Neuronal stem cell (in vitro differentiated cells): ENCODE measurements at regions not wholly inside any gene's neighbourhood (a gene's known extent, or its start where the extent isn't known, plus 50 kb on each side); places are given as distances from the start of the nearest gene placed in this dataset.
"Not testable (repeated sequence)": the region's sequence is repeated elsewhere in the genome, so short reads cannot be mapped to it uniquely, and the experiment has no call there.

ENCODE experiments used
- DNase-seq: peaks from one replicate; pipeline ENCODE4 v3.0.0-alpha.2; 2013; ENCODE audit warnings: low spot score
- H2AFZ ChIP-seq: one replicate; pipeline ENCODE4 v1.6.1; 2013; ENCODE audit warnings: mild to moderate bottlenecking, low read length, inconsistent platforms
- H2AK5ac ChIP-seq: 2 replicates; pipeline ENCODE4 v1.6.1; 2013; ENCODE audit warnings: low read depth, mild to moderate bottlenecking, inconsistent platforms, low read length, moderate library complexity, mixed read lengths
- H2BK120ac ChIP-seq: 2 replicates; pipeline ENCODE4 v1.6.1; 2013; ENCODE audit warnings: low read depth, mild to moderate bottlenecking, inconsistent platforms, low read length, moderate library complexity, mixed read lengths
- H2BK12ac ChIP-seq: one replicate; pipeline ENCODE4 v1.6.1; 2013; ENCODE audit warnings: low read length, inconsistent platforms
- H2BK15ac ChIP-seq: 2 replicates; pipeline ENCODE4 v1.6.1; 2013; ENCODE audit warnings: mild to moderate bottlenecking, low read length, inconsistent platforms, mixed read lengths
- H2BK5ac ChIP-seq: one replicate; pipeline ENCODE4 v1.6.1; 2013; ENCODE audit warnings: inconsistent platforms, mild to moderate bottlenecking, low read length, moderate library complexity
- H3K14ac ChIP-seq: one replicate; pipeline ENCODE4 v1.6.1; 2013; ENCODE audit warnings: low read length, inconsistent platforms
- H3K18ac ChIP-seq: 2 replicates; pipeline ENCODE4 v1.6.1; 2013; ENCODE audit warnings: low read length, inconsistent platforms
- H3K23ac ChIP-seq: 2 replicates; pipeline ENCODE4 v1.6.1; 2013; ENCODE audit warnings: low read depth, mild to moderate bottlenecking, mixed read lengths, low read length, inconsistent platforms; ENCODE audit not compliant: poor library complexity
- H3K27ac ChIP-seq: replicated peaks from 3 replicates; pipeline ENCODE4 v1.5.1; 2013; ENCODE audit warnings: low read length, inconsistent platforms
- H3K27me3 ChIP-seq, 3 experiments: 2 replicates each; pipeline ENCODE4 v1.6.1; 2013; ENCODE audit warnings: low read length in 3 of 3, mild to moderate bottlenecking in 2 of 3, inconsistent platforms in 1 of 3, low read depth in 1 of 3, mixed read lengths in 1 of 3, moderate library complexity in 1 of 3; ENCODE audit not compliant: control insufficient read depth in 3 of 3, insufficient read depth in 3 of 3
- H3K36me3 ChIP-seq, 2 donors: replicated peaks in 1 of 2; 2 replicates each; pipeline ENCODE4 v1.6.1; 2013; ENCODE audit warnings: low read length in 2 of 2; ENCODE audit not compliant: control insufficient read depth in 2 of 2, insufficient read depth in 2 of 2
- H3K4ac ChIP-seq: 2 replicates; pipeline ENCODE4 v1.6.1; 2013; ENCODE audit warnings: inconsistent platforms, mild to moderate bottlenecking, low read length, moderate library complexity
- H3K4me1 ChIP-seq, 2 donors: 1 replicate in 1 of 2; 2 replicates in 1 of 2; pipeline ENCODE4 v1.6.1; 2013; ENCODE audit warnings: low read length in 2 of 2, low read depth in 1 of 2; ENCODE audit not compliant: control insufficient read depth in 2 of 2, insufficient read depth in 1 of 2
- H3K4me2 ChIP-seq: one replicate; pipeline ENCODE4 v1.6.1; 2013; ENCODE audit warnings: mild to moderate bottlenecking, low read length, inconsistent platforms; ENCODE audit not compliant: insufficient read depth, poor library complexity, severe bottlenecking
- H3K4me3 ChIP-seq, 2 donors: 2 replicates each; pipeline ENCODE4 v1.5.1; 2013; ENCODE audit warnings: low read length in 2 of 2, mild to moderate bottlenecking in 2 of 2, inconsistent platforms in 1 of 2, moderate library complexity in 1 of 2
- H3K79me1 ChIP-seq: one replicate; pipeline ENCODE4 v1.6.1; 2013; ENCODE audit warnings: low read depth, mild to moderate bottlenecking, inconsistent platforms, low read length, moderate library complexity
- H3K9ac ChIP-seq: one replicate; pipeline ENCODE4 v1.6.1; 2013; ENCODE audit warnings: mild to moderate bottlenecking, low read depth, low read length, inconsistent platforms; ENCODE audit not compliant: poor library complexity
- H3K9me3 ChIP-seq, 2 donors: replicated peaks in 1 of 2; 2 replicates each; pipeline versions ENCODE3 to v1.6.1; 2013; ENCODE audit warnings: low read length in 2 of 2, mild to moderate bottlenecking in 2 of 2, inconsistent platforms in 1 of 2, low read depth in 1 of 2, mixed read lengths in 1 of 2, moderate library complexity in 1 of 2; ENCODE audit not compliant: control insufficient read depth in 2 of 2, insufficient read depth in 1 of 2
- H4K8ac ChIP-seq: one replicate; pipeline ENCODE4 v1.6.1; 2013; ENCODE audit warnings: low read depth, mild to moderate bottlenecking, inconsistent platforms, low read length, moderate library complexity
- H4K91ac ChIP-seq: one replicate; pipeline ENCODE4 v1.6.1; 2013; ENCODE audit warnings: low read length, low read depth, mild to moderate bottlenecking, inconsistent platforms; ENCODE audit not compliant: poor library complexity
- WGBS, 2 donors: extraction: QIAGEN DNeasy Blood & Tissue Kit; methylation state at CpG; one replicate each; pipeline ENCODE4 v1.1.7; 2013; ENCODE audit warnings: missing lambda C conversion rate in 2 of 2, mixed read lengths in 1 of 2; ENCODE audit not compliant: insufficient read length in 2 of 2, insufficient replicate concordance in 1 of 2; ENCODE audit errors: extremely low coverage in 2 of 2; 5-methylcytosine and 5-hydroxymethylcytosine counted together

GRCh38 chr6:22766979-22767378 is 197.6 kb downstream of the HDGFL1 start:
- Histone ChIP-seq H3K4ac (no peak overlapping the region), H3K36me3 (no peaks in the 10 kb centered on the region), H4K8ac (no peak overlapping the region), H2AK5ac (no peak overlapping the region), H4K91ac (no peak overlapping the region), H2BK15ac (no peak overlapping the region), H2AFZ (no peak overlapping the region), H3K79me1 (no peaks in the 10 kb centered on the region), H3K27ac (no peak overlapping the region), H3K14ac (no peak overlapping the region), H3K27me3 (no peaks in the 10 kb centered on the region), H3K18ac (no peak overlapping the region), H3K4me1 (no peaks in the 10 kb centered on the region), H2BK120ac (no peak overlapping the region), H2BK5ac (no peak overlapping the region), H3K9me3 (peaks cover 0 to 3% of the 10 kb centered on the region in 2 donors), H3K9ac (no peak overlapping the region), H3K4me2 (no peak overlapping the region), H2BK12ac (no peak overlapping the region), H3K23ac (no peak overlapping the region), H3K4me3 (no peak overlapping the region)
- no CpG with 5 or more reads among the region's 4 CpGs for WGBS, 2 donors
- no peak for DNase-seq

DNA sequence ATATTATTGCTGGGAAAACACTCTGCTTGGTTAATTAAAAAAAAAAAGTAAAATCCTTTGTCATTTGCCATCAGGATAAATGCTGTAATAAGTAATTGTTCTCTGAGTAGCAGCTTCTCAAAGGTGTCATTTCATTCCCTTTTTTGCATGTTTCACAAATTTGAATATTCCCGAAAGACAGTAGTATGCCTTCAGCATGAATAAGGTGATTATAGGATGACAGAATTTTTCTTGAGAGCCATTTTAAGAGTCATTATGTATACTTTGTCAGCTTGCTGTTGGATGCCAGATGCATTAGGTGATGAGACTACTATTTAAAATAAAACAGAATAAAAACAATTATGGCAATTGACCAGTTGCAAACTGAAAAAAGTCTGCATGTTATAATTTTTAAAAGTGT is 200.7 kb downstream of the HDGFL1 start:
- WGBS, 2 donors, result no CpG with 5 or more reads among the region's 1 CpG
- H3K79me1 ChIP-seq, result no peaks in the 10 kb centered on the region
- H3K4me3 ChIP-seq, result no peak overlapping the region

GRCh38 chr6:22774129-22774528 is 204.8 kb downstream of the HDGFL1 start:
- H3K27ac ChIP-seq, result no peak overlapping the region

More for the DNA sequence above, 200.7 kb downstream of the HDGFL1 start:
- Histone ChIP-seq H4K91ac (no peak overlapping the region), H3K4me2 (no peak overlapping the region), H3K4ac (no peak overlapping the region), H3K27me3 (no peaks in the 10 kb centered on the region), H2BK120ac (no peak overlapping the region), H3K9me3 (peaks cover 0 to 15% of the 10 kb centered on the region in 2 donors), H3K23ac (no peak overlapping the region), H2AK5ac (no peak overlapping the region), H4K8ac (no peak overlapping the region), H3K27ac (no peak overlapping the region), H2AFZ (no peak overlapping the region), H3K36me3 (no peaks in the 10 kb centered on the region), H2BK5ac (no peak overlapping the region), H3K14ac (no peak overlapping the region), H3K4me1 (no peaks in the 10 kb centered on the region), H2BK15ac (no peak overlapping the region), H3K18ac (no peak overlapping the region), H3K9ac (no peak overlapping the region), H2BK12ac (no peak overlapping the region)
- DNase-seq, result no peak

DNA sequence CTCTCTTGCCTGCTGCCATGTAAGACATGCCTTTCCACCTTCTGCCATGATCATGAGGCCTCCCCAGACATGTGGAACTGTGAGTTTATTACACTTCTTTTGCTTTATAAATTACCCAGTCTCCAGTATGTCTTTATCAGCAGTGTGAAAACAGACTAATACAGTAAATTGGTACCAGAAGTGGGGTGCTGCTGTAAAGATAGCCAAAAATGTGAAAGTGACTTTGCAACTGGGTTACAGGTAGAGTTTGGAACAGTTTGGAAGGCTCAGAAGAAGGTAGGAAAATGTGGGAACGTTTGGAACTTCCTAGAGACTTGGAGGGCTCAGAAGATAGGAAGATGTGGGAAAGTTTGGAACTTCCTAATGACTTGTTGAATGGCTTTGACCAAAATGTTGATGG is 209.1 kb downstream of the HDGFL1 start:
- not testable (repeated sequence) for H2BK5ac ChIP-seq, H3K23ac ChIP-seq

More at GRCh38 chr6:22774129-22774528, 204.8 kb downstream of the HDGFL1 start:
- no peak overlapping the region for H3K4ac ChIP-seq
- no peak overlapping the region for H3K23ac ChIP-seq
- H3K4me2 ChIP-seq, result no peak overlapping the region
- no peak for DNase-seq
- H3K36me3 ChIP-seq, result no peaks in the 10 kb centered on the region
- H3K14ac ChIP-seq, result no peak overlapping the region
- WGBS, 2 donors, result no CpG with 5 or more reads among the region's 2 CpGs
- H3K18ac ChIP-seq, result no peak overlapping the region
- no peak overlapping the region for H4K91ac ChIP-seq
- H2BK12ac ChIP-seq, result no peak overlapping the region
- no peak overlapping the region for H2BK120ac ChIP-seq
- no peaks in the 10 kb centered on the region for H3K4me1 ChIP-seq
- H2AFZ ChIP-seq, result no peak overlapping the region
- H2BK15ac ChIP-seq, result no peak overlapping the region
- no peak overlapping the region for H3K9ac ChIP-seq
- no peak overlapping the region for H2AK5ac ChIP-seq
- H3K4me3 ChIP-seq, result no peak overlapping the region
- no peak overlapping the region for H2BK5ac ChIP-seq
- no peaks in the 10 kb centered on the region for H3K79me1 ChIP-seq
- no peak overlapping the region for H4K8ac ChIP-seq
- H3K9me3 ChIP-seq, result peaks cover 5 to 28% of the 10 kb centered on the region in 2 donors
- H3K27me3 ChIP-seq, result no peaks in the 10 kb centered on the region

More for the DNA sequence above, 209.1 kb downstream of the HDGFL1 start:
- not testable (repeated sequence) for H4K91ac ChIP-seq, H2BK120ac ChIP-seq, H2AK5ac ChIP-seq, H3K27ac ChIP-seq, H2BK12ac ChIP-seq, H3K36me3 ChIP-seq, H3K4ac ChIP-seq, H3K4me2 ChIP-seq, H4K8ac ChIP-seq, H2AFZ ChIP-seq, H3K79me1 ChIP-seq, H3K4me1 ChIP-seq, H3K14ac ChIP-seq, H3K4me3 ChIP-seq, DNase-seq, H3K9ac ChIP-seq, H3K27me3 ChIP-seq, H3K18ac ChIP-seq, H2BK15ac ChIP-seq
- no CpG with 5 or more reads among the region's 1 CpG for WGBS, 2 donors
- H3K9me3 ChIP-seq, result peaks cover 9 to 40% of the 10 kb centered on the region in 2 donors
